SK-N-SH (cell line): ENCODE measurements at regions not wholly inside any gene's neighbourhood (a gene's known extent, or its start where the extent isn't known, plus 50 kb on each side); places are given as distances from the start of the nearest gene placed in this dataset.

ENCODE experiments used
- MXI1 ChIP-seq: IDR thresholded peaks from 2 replicates; pipeline ENCODE4 v1.6.1; 2012; ENCODE audit warnings: mild to moderate bottlenecking, low read depth, low read length, improper control_type of control experiment
- POLR2AphosphoS5 ChIP-seq: IDR thresholded peaks from 2 replicates; pipeline ENCODE4 v1.6.1; 2012; ENCODE audit warnings: low read depth, low read length
- SIN3A ChIP-seq: IDR thresholded peaks from 2 replicates; pipeline ENCODE4 v1.6.1; 2012; ENCODE audit warnings: low read depth, mild to moderate bottlenecking, low read length, moderate library complexity, borderline replicate concordance

DNA sequence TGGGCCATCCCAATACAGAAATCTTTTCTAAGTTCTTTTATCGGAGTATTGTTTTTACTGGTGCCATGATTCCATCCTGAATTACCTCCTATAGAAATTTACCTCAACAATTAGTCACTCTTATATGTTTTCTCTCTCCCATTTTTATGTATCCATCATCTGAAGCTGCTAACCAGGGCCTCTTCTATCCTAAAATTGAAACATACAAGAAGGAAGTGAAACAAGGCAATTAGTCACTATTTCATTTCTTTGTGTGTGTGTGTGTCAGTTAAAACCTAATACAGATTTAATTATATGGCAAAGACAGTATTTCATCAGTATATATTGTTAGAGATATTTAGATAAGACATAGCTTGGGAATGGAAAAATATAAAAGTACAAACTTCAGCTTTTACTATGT lies 148.4 kb upstream of the AHR start:
- no peak for TF ChIP-seq POLR2AphosphoS5
- TF ChIP-seq MXI1: no peak
- TF ChIP-seq SIN3A: no peak
